Neuron (in vitro differentiated cells): ENCODE measurements at regions not wholly inside any gene's neighbourhood (a gene's known extent, or its start where the extent isn't known, plus 50 kb on each side); places are given as distances from the start of the nearest gene placed in this dataset.

Source experiments
- H2AFZ ChIP-seq: one replicate; pipeline ENCODE4 v1.6.1; 2013; ENCODE audit warnings: low read depth, mild to moderate bottlenecking, inconsistent platforms, low read length, moderate library complexity
- H3K27me3 ChIP-seq: one replicate; pipeline ENCODE4 v1.6.1; 2013; ENCODE audit warnings: low read length; ENCODE audit not compliant: insufficient read depth
- H3K36me3 ChIP-seq: one replicate; pipeline ENCODE4 v1.6.1; 2013; ENCODE audit warnings: low read length; ENCODE audit not compliant: insufficient read depth
- H3K4me1 ChIP-seq: one replicate; pipeline ENCODE4 v1.6.1; 2013; ENCODE audit warnings: low read length; ENCODE audit not compliant: insufficient read depth
- H3K4me3 ChIP-seq: 2 replicates; pipeline ENCODE4 v1.5.1; 2013; ENCODE audit warnings: mild to moderate bottlenecking, low read length, moderate library complexity
- H3K9me3 ChIP-seq: one replicate; pipeline ENCODE4 v1.6.1; 2013; ENCODE audit warnings: low read length

GRCh38 chr2:158025255-158025996, 76.2 kb upstream of the UPP2 start:
- Histone ChIP-seq H2AFZ (no peak overlapping the region), H3K36me3 (no peaks in the 10 kb centered on the region), H3K9me3 (no peaks in the 10 kb centered on the region), H3K4me1 (no peaks in the 10 kb centered on the region), H3K4me3 (no peak overlapping the region), H3K27me3 (no peaks in the 10 kb centered on the region)

- no peaks in the 10 kb centered on the region for H3K27me3 ChIP-seq
- no peak overlapping the region for H3K4me3 ChIP-seq
- no peak overlapping the region for H2AFZ ChIP-seq
- H3K9me3 ChIP-seq, result no peaks in the 10 kb centered on the region
- no peaks in the 10 kb centered on the region for H3K36me3 ChIP-seq
- H3K4me1 ChIP-seq, result no peaks in the 10 kb centered on the region
Measured at GRCh38 chr2:158024288-158024898, 77.3 kb upstream of the UPP2 start.

GRCh38 chr2:158022888-158023287, 78.8 kb upstream of the UPP2 start:
- Histone ChIP-seq H3K4me3 (no peak overlapping the region), H3K9me3 (no peaks in the 10 kb centered on the region), H3K4me1 (no peaks in the 10 kb centered on the region), H3K27me3 (no peaks in the 10 kb centered on the region), H2AFZ (no peak overlapping the region), H3K36me3 (no peaks in the 10 kb centered on the region)

GRCh38 chr2:158021226-158021625, 80.5 kb upstream of the UPP2 start:
- H3K4me3 ChIP-seq, result no peak overlapping the region

GRCh38 chr2:158015428-158016076, 86.1 kb upstream of the UPP2 start:
- Histone ChIP-seq H2AFZ (no peak overlapping the region), H3K36me3 (no peaks in the 10 kb centered on the region), H3K27me3 (no peaks in the 10 kb centered on the region), H3K4me3 (no peak overlapping the region), H3K9me3 (no peaks in the 10 kb centered on the region), H3K4me1 (no peaks in the 10 kb centered on the region)

More at GRCh38 chr2:158021226-158021625, 80.5 kb upstream of the UPP2 start:
- Histone ChIP-seq H3K4me1 (no peaks in the 10 kb centered on the region), H3K9me3 (no peaks in the 10 kb centered on the region), H3K27me3 (no peaks in the 10 kb centered on the region), H3K36me3 (no peaks in the 10 kb centered on the region), H2AFZ (no peak overlapping the region)

GRCh38 chr2:158013891-158014290, 87.8 kb upstream of the UPP2 start:
- no peaks in the 10 kb centered on the region for H3K4me1 ChIP-seq
- no peak overlapping the region for H3K4me3 ChIP-seq
- no peak overlapping the region for H2AFZ ChIP-seq
- no peaks in the 10 kb centered on the region for H3K9me3 ChIP-seq
- no peaks in the 10 kb centered on the region for H3K27me3 ChIP-seq
- H3K36me3 ChIP-seq, result no peaks in the 10 kb centered on the region

GRCh38 chr2:158011055-158011771, 90.5 kb upstream of the UPP2 start:
- Histone ChIP-seq H2AFZ (no peak overlapping the region), H3K9me3 (no peaks in the 10 kb centered on the region), H3K36me3 (no peaks in the 10 kb centered on the region), H3K4me1 (no peaks in the 10 kb centered on the region), H3K4me3 (no peak overlapping the region), H3K27me3 (no peaks in the 10 kb centered on the region)

GRCh38 chr2:158009399-158009798, 92.3 kb upstream of the UPP2 start:
- Histone ChIP-seq H3K9me3 (no peaks in the 10 kb centered on the region), H3K4me1 (no peaks in the 10 kb centered on the region), H3K4me3 (no peak overlapping the region), H2AFZ (no peak overlapping the region), H3K27me3 (no peaks in the 10 kb centered on the region), H3K36me3 (no peaks in the 10 kb centered on the region)

GRCh38 chr2:158006961-158007719, 94.5 kb upstream of the UPP2 start:
- no peaks in the 10 kb centered on the region for H3K36me3 ChIP-seq
- no peaks in the 10 kb centered on the region for H3K27me3 ChIP-seq

GRCh38 chr2:158004126-158004764, 97.4 kb upstream of the UPP2 start:
- H3K36me3 ChIP-seq, result no peaks in the 10 kb centered on the region
- no peak overlapping the region for H3K4me3 ChIP-seq
- no peaks in the 10 kb centered on the region for H3K4me1 ChIP-seq
- no peaks in the 10 kb centered on the region for H3K9me3 ChIP-seq
- no peaks in the 10 kb centered on the region for H3K27me3 ChIP-seq
- H2AFZ ChIP-seq, result no peak overlapping the region

More at GRCh38 chr2:158006961-158007719, 94.5 kb upstream of the UPP2 start:
- H3K4me3 ChIP-seq, result no peak overlapping the region
- no peaks in the 10 kb centered on the region for H3K4me1 ChIP-seq
- no peaks in the 10 kb centered on the region for H3K9me3 ChIP-seq
- no peak overlapping the region for H2AFZ ChIP-seq

GRCh38 chr2:158002079-158002478, 99.6 kb upstream of the UPP2 start:
- Histone ChIP-seq H3K4me1 (no peaks in the 10 kb centered on the region), H3K9me3 (no peaks in the 10 kb centered on the region), H3K4me3 (no peak overlapping the region), H2AFZ (no peak overlapping the region), H3K36me3 (no peaks in the 10 kb centered on the region), H3K27me3 (no peaks in the 10 kb centered on the region)

- Histone ChIP-seq H2AFZ (no peak overlapping the region), H3K4me3 (no peak overlapping the region), H3K27me3 (no peaks in the 10 kb centered on the region), H3K4me1 (peaks cover 3% of the 10 kb centered on the region), H3K36me3 (no peaks in the 10 kb centered on the region), H3K9me3 (no peaks in the 10 kb centered on the region)
Measured at GRCh38 chr2:157996799-157997198, 104.9 kb upstream of the UPP2 start.
